Mucosa of descending colon (tissue), 3 donors: ENCODE measurements at regions not wholly inside any gene's neighbourhood (a gene's known extent, or its start where the extent isn't known, plus 50 kb on each side); places are given as distances from the start of the nearest gene placed in this dataset.
"Not testable (repeated sequence)": the region's sequence is repeated elsewhere in the genome, so short reads cannot be mapped to it uniquely, and the experiment has no call there.

Experiments
- ATAC-seq: fragments of 200-7000 bp; cut with Tn5 transposase; one replicate; pipeline ENCODE4 v1.9.1; 2020; ENCODE audit warnings: mild to moderate bottlenecking, moderate library complexity
- DNase-seq, 3 donors: peaks; one replicate each; pipeline ENCODE4 v3.0.0-alpha.2; 2020
- H3K36me3 ChIP-seq: fragments of 200-600 bp; one replicate; pipeline ENCODE4 v1.8.0; 2021; ENCODE audit warnings: low read depth, mild to moderate bottlenecking
- H3K4me1 ChIP-seq: fragments of 200-600 bp; one replicate; pipeline ENCODE4 v1.8.0; 2021; ENCODE audit warnings: low read depth, mild to moderate bottlenecking
- H3K4me3 ChIP-seq: fragments of 200-600 bp; one replicate; pipeline ENCODE4 v1.8.0; 2021; ENCODE audit warnings: mild to moderate bottlenecking
- H3K9me3 ChIP-seq: fragments of 200-600 bp; one replicate; pipeline ENCODE4 v1.8.0; 2021; ENCODE audit warnings: mild to moderate bottlenecking
- CTCF ChIP-seq: fragments of 200-600 bp; IDR thresholded peaks from one replicate; pipeline ENCODE4 v1.8.0; 2022; ENCODE audit warnings: antibody characterized with exemption, mild to moderate bottlenecking
- intact Hi-C, 2 donors: fragments of 100-400 bp; cut with DNase I in 1 of 2; cut with micrococcal nuclease in 1 of 2; formaldehyde crosslinking; loops; one replicate each; pipeline versions ENCODE4 v1.11.0 to v1.11.1; 2022; cut with DNase I, micrococcal nuclease
- donor health status: DM: no; HTN: no; CAD: no; lungs with moderate emphysema.
- donor health status: DM: no; HTN: no; CAD: no.
- donor health status: DM: no; HTN: yes; CAD: no.

- no peak for ATAC-seq
- Histone ChIP-seq H3K9me3 (no peaks in the 10 kb centered on the region), H3K4me3 (no peak overlapping the region), H3K4me1 (no peaks in the 10 kb centered on the region), H3K36me3 (no peaks in the 10 kb centered on the region)
- no peak for DNase-seq
- intact Hi-C loops = no loop called here
- TF ChIP-seq CTCF = no peak
These were observed 642.9 kb downstream of the MAT2B start for GRCh38 chr5:164148292-164148691.

GRCh38 chr5:164152539-164152938, 647.1 kb downstream of the MAT2B start:
- H3K4me3 ChIP-seq, intact Hi-C loops, H3K36me3 ChIP-seq, ATAC-seq, H3K4me1 ChIP-seq, DNase-seq, H3K9me3 ChIP-seq: not testable (repeated sequence)

GRCh38 chr5:164153469-164154172, 648.2 kb downstream of the MAT2B start:
- no peaks in the 10 kb centered on the region for H3K9me3 ChIP-seq
- no peaks in the 10 kb centered on the region for H3K36me3 ChIP-seq
- no peak overlapping the region for H3K4me3 ChIP-seq
- intact Hi-C loops = no loop called here
- no peak for TF ChIP-seq CTCF
- H3K4me1 ChIP-seq = no peaks in the 10 kb centered on the region
- DNase-seq (no peak), ATAC-seq (no peak)

GRCh38 chr5:164170814-164171213, 665.4 kb downstream of the MAT2B start:
- intact Hi-C loops = no loop called here
- DNase-seq = no peak
- ATAC-seq = no peak
- no peaks in the 10 kb centered on the region for H3K4me1 ChIP-seq
- no peaks in the 10 kb centered on the region for H3K9me3 ChIP-seq
- TF ChIP-seq CTCF = no peak
- H3K36me3 ChIP-seq = no peaks in the 10 kb centered on the region
- no peak overlapping the region for H3K4me3 ChIP-seq

- Histone ChIP-seq H3K9me3 (no peaks in the 10 kb centered on the region), H3K4me3 (no peak overlapping the region), H3K36me3 (no peaks in the 10 kb centered on the region), H3K4me1 (no peaks in the 10 kb centered on the region)
- no peak for TF ChIP-seq CTCF
- intact Hi-C loops = no loop called here
- ATAC-seq (no peak), DNase-seq (no peak)
These were observed 669.7 kb downstream of the MAT2B start for GRCh38 chr5:164175083-164175482.

GRCh38 chr5:164179406-164179805, 674.0 kb downstream of the MAT2B start:
- intact Hi-C loops = no loop called here
- no peaks in the 10 kb centered on the region for H3K9me3 ChIP-seq
- no peak for TF ChIP-seq CTCF
- DNase-seq (no peak), ATAC-seq (no peak)
- no peaks in the 10 kb centered on the region for H3K36me3 ChIP-seq
- no peaks in the 10 kb centered on the region for H3K4me1 ChIP-seq
- no peak overlapping the region for H3K4me3 ChIP-seq
